ENCODE measurements at regions not wholly inside any gene's neighbourhood (a gene's known extent, or its start where the extent isn't known, plus 50 kb on each side); places are given as distances from the start of the nearest gene placed in this dataset.

- Histone ChIP-seq H3K27me3 (ENCODE audit: low read length) (no peaks in the 10 kb centered on the region), H3F3A (ENCODE audit: low read length, unreplicated experiment) (no peaks in the 10 kb centered on the region), H3K4me2 (ENCODE audit: low read length) (no peak overlapping the region), H4K20me1 (ENCODE audit: low read length) (no peaks in the 10 kb centered on the region), H3K9me3 (ENCODE audit: low read length) (no peaks in the 10 kb centered on the region), H3K9ac (ENCODE audit: low read length) (no peak overlapping the region), H3K27ac (ENCODE audit: low read length) (no peak overlapping the region), H3K9me2 (replicated peaks; ENCODE audit: low read length) (no peaks in the 10 kb centered on the region), H3K36me3 (ENCODE audit: low read depth, low read length) (no peaks in the 10 kb centered on the region), H2AFZ (ENCODE audit: low read length) (no peak overlapping the region), H3K4me3 (ENCODE audit: low read length) (no peak overlapping the region), H3K4me1 (ENCODE audit: insufficient read depth, low read length) (no peaks in the 10 kb centered on the region), H3K79me2 (ENCODE audit: low read length) (no peaks in the 10 kb centered on the region)
- no TSS peak for BruUV-seq (replicated peaks)
- TF ChIP-seq EZH2phosphoT487 (IDR thresholded peaks at IDR 0.05; ENCODE audit: borderline replicate concordance, low read length) (no peak), CTCF (conservative IDR thresholded peaks at IDR 0.05; ENCODE audit: low read depth, low read length) (no peak), EZH2 (IDR thresholded peaks at IDR 0.05; ENCODE audit: low read length, unreplicated experiment) (no peak)
- ATAC-seq (no peak), DNase-seq (no peak)
- CTCF ChIA-PET: no interaction called here
- POLR2A ChIA-PET (ENCODE audit: unreplicated experiment): no interaction called here
- intact Hi-C loops (cut with micrococcal nuclease): no loop called here
These were observed 413.6 kb downstream of the TRIML1 start for GRCh38 chr4:188552741-188553275.

- no peaks in the 10 kb centered on the region for H3K9me3 ChIP-seq (ENCODE audit: low read length)
- intact Hi-C loops (cut with micrococcal nuclease): no loop called here
- no peaks in the 10 kb centered on the region for H3K4me1 ChIP-seq (ENCODE audit: insufficient read depth, low read length)
- BruUV-seq (replicated peaks): no TSS peak
- DNase-seq (no peak), ATAC-seq (no peak)
- H3K79me2 ChIP-seq (ENCODE audit: low read length): no peaks in the 10 kb centered on the region
- ChIA-PET POLR2A (ENCODE audit: unreplicated experiment) (no interaction called here), CTCF (no interaction called here)
- H2AFZ ChIP-seq (ENCODE audit: low read length): no peak overlapping the region
- no peaks in the 10 kb centered on the region for H3K9me2 ChIP-seq (replicated peaks; ENCODE audit: low read length)
- H3K27me3 ChIP-seq (ENCODE audit: low read length): no peaks in the 10 kb centered on the region
- TF ChIP-seq EZH2phosphoT487 (IDR thresholded peaks at IDR 0.05; ENCODE audit: borderline replicate concordance, low read length) (no peak), CTCF (conservative IDR thresholded peaks at IDR 0.05; ENCODE audit: low read depth, low read length) (no peak), EZH2 (IDR thresholded peaks at IDR 0.05; ENCODE audit: low read length, unreplicated experiment) (no peak)
- no peak overlapping the region for H3K9ac ChIP-seq (ENCODE audit: low read length)
- no peak overlapping the region for H3K27ac ChIP-seq (ENCODE audit: low read length)
- H3F3A ChIP-seq (ENCODE audit: low read length, unreplicated experiment): no peaks in the 10 kb centered on the region
- no peak overlapping the region for H3K4me3 ChIP-seq (ENCODE audit: low read length)
- no peaks in the 10 kb centered on the region for H3K36me3 ChIP-seq (ENCODE audit: low read depth, low read length)
- no peaks in the 10 kb centered on the region for H4K20me1 ChIP-seq (ENCODE audit: low read length)
- H3K4me2 ChIP-seq (ENCODE audit: low read length): no peak overlapping the region
These were observed 415.2 kb downstream of the TRIML1 start for GRCh38 chr4:188554413-188554812.

DNA sequence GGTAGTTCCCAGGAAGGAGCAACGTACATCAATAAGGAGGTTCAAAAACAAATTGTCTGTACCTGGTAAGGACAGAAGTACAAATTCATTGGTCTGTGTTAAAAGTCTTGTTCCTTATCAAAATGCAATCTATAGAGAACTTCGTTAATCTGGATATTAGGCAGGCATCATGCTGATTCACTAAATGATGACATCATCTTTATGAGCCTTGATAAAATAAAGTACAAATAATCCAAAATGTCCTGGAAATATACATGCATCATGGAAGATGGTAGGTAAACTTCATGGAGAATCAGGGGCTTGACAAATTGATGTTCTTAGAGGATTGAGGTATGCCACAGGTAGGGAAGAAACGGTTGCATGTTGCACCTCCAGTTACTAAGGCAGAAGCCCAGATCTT is 433.9 kb downstream of the TRIML1 start:
- H4K20me1 ChIP-seq (ENCODE audit: low read length): no peaks in the 10 kb centered on the region
- no TSS peak for BruUV-seq (replicated peaks)
- ATAC-seq (no peak), DNase-seq (no peak)
- H3K9me2 ChIP-seq (replicated peaks; ENCODE audit: low read length): no peaks in the 10 kb centered on the region
- H3K27ac ChIP-seq (ENCODE audit: low read length): no peak overlapping the region
- H3K4me2 ChIP-seq (ENCODE audit: low read length): no peak overlapping the region
- no peaks in the 10 kb centered on the region for H3K4me1 ChIP-seq (ENCODE audit: insufficient read depth, low read length)
- H3K79me2 ChIP-seq (ENCODE audit: low read length): no peaks in the 10 kb centered on the region
- no peaks in the 10 kb centered on the region for H3F3A ChIP-seq (ENCODE audit: low read length, unreplicated experiment)
- H2AFZ ChIP-seq (ENCODE audit: low read length): no peak overlapping the region
- no peaks in the 10 kb centered on the region for H3K36me3 ChIP-seq (ENCODE audit: low read depth, low read length)
- TF ChIP-seq CTCF (conservative IDR thresholded peaks at IDR 0.05; ENCODE audit: low read depth, low read length) (no peak), EZH2 (IDR thresholded peaks at IDR 0.05; ENCODE audit: low read length, unreplicated experiment) (no peak), EZH2phosphoT487 (IDR thresholded peaks at IDR 0.05; ENCODE audit: borderline replicate concordance, low read length) (no peak)
- ChIA-PET POLR2A (ENCODE audit: unreplicated experiment) (no interaction called here), CTCF (no interaction called here)
- H3K27me3 ChIP-seq (ENCODE audit: low read length): no peaks in the 10 kb centered on the region
- intact Hi-C loops (cut with micrococcal nuclease): no loop called here
- H3K4me3 ChIP-seq (ENCODE audit: low read length): no peak overlapping the region
- H3K9ac ChIP-seq (ENCODE audit: low read length): no peak overlapping the region
- H3K9me3 ChIP-seq (ENCODE audit: low read length): no peaks in the 10 kb centered on the region

Data from PC-3 (cell line).